SU-DHL-6 (cell line): ENCODE measurements at regions not wholly inside any gene's neighbourhood (a gene's known extent, or its start where the extent isn't known, plus 50 kb on each side); places are given as distances from the start of the nearest gene placed in this dataset.

Experiments
- EZH2phosphoT487 ChIP-seq: fragments of 200-600 bp; sonication (generic), shearing (Covaris generic); conservative IDR thresholded peaks from 2 replicates; pipeline ENCODE4 v1.6.1; 2018; ENCODE audit warnings: mild to moderate bottlenecking, antibody characterized with exemption, low read length, moderate library complexity, mixed read lengths
- TF ChIP-seq, protein P1 (sequence below): fragments of 200-600 bp; sonication (generic); IDR thresholded peaks from one replicate; pipeline ENCODE4 v1.5.1; 2017; ENCODE audit warnings: antibody characterized with exemption, mild to moderate bottlenecking, low read length, moderate library complexity; ENCODE audit not compliant: insufficient read depth, poor library complexity, severe bottlenecking

DNA sequence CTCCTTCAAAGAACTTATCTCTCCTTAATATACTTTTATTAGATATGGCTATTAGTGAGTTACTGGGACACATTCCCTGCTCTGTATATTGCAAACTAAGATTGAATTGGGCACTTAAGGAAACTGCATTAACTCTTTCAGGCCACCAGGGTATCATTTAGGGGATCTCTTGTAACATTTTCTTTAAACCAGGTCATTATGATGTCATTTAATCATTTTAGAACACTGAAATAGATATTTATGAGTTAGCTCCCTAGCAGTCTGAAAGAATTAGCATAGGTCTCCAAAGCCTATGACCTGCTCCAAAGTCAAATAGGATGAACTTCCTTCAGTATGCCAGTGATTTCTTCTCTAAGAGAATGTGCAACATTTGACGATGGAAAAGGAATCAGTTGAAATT, 506.9 kb downstream of the FOXG1 start:
- TF ChIP-seq, protein P1, sequence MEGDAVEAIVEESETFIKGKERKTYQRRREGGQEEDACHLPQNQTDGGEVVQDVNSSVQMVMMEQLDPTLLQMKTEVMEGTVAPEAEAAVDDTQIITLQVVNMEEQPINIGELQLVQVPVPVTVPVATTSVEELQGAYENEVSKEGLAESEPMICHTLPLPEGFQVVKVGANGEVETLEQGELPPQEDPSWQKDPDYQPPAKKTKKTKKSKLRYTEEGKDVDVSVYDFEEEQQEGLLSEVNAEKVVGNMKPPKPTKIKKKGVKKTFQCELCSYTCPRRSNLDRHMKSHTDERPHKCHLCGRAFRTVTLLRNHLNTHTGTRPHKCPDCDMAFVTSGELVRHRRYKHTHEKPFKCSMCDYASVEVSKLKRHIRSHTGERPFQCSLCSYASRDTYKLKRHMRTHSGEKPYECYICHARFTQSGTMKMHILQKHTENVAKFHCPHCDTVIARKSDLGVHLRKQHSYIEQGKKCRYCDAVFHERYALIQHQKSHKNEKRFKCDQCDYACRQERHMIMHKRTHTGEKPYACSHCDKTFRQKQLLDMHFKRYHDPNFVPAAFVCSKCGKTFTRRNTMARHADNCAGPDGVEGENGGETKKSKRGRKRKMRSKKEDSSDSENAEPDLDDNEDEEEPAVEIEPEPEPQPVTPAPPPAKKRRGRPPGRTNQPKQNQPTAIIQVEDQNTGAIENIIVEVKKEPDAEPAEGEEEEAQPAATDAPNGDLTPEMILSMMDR, result no peak
- TF ChIP-seq EZH2phosphoT487, result no peak
